CD4-positive, alpha-beta T cell treated with Interleukin-2 at 100 ng/mL for 4 hours (primary cell): ENCODE measurements at regions not wholly inside any gene's neighbourhood (a gene's known extent, or its start where the extent isn't known, plus 50 kb on each side); places are given as distances from the start of the nearest gene placed in this dataset.
"Not testable (repeated sequence)": the region's sequence is repeated elsewhere in the genome, so short reads cannot be mapped to it uniquely, and the experiment has no call there.

Experiments
- DNase-seq: peaks from one replicate; pipeline ENCODE4 v3.0.0-alpha.2; 2020; ENCODE audit warnings: low spot score

DNA sequence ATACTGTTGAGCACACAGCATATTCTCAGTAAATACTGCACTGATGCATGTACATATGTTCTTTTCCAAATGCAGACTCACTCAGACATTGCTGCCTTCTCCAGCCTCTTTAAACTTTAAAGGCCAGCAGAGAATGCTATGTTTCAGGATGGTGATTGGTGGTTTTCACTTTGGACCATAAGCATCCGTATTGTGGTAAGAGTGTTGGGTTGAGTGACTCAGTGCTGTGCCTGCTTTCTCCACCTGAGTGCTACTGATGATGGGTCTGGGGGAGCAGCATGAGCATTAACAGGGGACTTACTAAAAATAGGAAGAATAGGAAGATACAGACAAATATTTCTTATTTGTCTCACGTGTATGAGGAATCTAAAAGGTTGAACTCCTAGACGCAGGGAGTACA, 56.3 kb upstream of the ZNF92 start:
- no peak for DNase-seq

DNA sequence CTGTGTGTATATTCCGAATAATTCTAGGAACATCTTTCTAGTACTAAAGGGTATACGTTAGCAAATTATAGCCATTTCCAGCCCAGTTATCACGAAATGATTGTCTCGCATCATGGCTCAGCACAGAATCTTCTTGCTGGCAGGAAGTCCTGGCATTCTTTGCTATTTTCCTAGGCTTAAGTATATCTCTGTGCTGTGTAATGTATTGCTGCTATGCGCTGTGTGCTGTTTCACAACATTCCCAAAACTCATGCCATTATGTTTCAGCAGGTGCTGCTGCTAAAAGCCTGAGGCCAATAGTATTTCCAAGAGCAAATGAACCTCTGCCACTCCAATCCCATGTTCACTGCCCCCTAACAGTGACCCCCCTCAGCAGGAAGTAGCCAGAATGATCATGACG, 62.9 kb upstream of the ZNF92 start:
- DNase-seq = no peak

DNA sequence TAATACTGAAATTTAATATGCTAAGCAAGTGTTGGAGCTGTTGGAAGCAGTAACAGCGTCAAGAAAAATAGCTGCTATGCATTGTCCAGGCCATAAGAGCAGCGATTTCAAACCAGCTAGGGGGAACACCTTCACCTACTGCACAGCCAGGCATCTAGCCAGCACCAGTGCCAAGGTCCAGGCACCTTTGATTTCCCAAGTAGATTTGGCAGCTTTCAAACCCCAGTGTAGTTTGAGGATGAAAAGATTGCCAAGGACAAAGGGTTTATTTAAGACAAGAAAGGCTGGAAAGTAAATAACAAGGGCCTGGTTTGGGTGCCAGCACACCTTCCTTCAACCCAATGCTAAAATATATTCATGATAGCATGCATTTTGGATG, 65.4 kb upstream of the ZNF92 start:
- no peak for DNase-seq

DNA sequence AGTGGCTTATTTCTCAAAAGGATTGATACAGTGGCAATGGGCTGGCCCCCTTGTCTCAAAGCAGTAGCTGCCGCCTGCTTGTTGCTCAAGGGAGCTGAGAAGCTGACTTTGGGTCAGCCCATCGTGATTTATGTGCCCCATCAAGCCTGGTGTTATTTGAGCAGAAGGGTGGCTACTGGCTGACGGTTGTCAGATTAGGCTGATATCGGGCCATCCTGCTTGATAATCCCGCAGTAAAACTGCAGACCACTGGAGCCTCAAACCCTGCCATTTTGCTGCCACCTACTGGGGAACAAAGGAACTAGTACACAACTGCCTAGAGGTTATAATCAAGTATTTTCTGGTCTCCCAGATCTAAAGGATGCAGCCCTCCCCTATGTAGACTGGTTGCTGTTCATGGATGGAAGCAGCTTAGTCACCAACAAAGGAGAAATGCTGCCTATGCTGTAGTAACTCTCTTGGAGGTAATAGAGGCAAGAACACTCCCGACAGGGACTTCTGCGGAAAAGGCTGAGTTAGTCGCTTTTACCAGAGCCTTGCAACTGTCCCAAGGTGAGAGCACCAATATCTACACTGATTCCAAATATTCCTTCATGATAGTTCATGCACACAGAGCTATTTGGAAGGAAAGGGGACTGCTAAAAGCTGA, 65.9 kb upstream of the ZNF92 start:
- DNase-seq = peak; percentile 55

DNA sequence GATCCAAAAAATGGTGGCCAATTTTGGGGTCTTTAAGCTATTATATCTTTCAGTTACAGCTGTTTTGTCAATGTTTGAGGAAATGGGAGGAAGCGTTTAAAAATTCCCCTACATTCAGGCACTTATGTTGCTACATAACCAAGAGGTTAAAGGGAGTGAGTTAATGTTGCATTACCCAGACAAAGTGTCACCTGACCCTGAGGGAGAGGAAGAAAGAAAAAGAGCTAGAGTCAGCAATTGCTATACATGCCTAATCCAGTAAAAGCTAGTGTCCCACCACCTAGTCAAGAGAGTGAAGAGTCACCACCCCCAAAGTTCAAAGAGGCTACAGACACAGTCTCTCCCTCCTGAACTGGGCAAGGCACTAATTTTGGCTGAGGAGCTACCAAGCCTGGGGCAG, 69.5 kb upstream of the ZNF92 start:
- no peak for DNase-seq

DNA sequence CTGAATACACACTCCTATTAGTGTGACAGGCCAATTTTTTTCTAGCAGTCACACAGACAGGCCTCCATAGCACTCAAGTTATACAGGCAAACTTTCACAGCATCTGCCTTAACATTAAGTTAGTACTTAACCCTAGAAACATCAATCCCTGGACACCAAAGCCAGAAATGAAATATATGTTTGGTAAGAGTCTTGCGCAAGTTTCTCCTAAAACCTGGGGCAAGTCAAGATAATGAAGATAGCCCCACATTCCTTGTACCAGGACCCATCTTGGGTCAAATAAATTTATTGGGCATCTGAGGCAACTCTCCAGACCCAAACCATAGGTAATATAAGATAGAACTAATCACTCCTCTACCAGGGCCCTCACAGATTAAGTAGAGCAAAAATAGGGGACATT, 70.8 kb upstream of the ZNF92 start:
- DNase-seq = no peak

DNA sequence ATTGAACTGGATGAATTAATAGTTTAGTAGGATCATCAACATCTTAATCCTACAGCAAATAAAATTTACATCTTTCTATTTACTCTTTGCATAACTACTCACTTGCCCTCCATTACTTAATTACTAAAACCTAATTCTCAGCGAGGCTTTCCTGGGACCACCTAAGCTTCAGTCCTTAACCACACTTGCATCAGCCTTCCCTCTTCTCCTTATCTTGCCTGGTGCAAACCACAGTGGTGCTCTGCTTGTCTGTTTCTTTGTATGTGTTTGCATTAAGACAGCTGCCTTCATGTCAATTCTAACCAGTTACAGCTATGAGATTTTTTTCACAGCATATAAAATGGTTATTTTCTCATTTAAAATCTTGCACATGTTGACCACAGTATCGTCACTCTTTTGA, 72.6 kb upstream of the ZNF92 start:
- no peak for DNase-seq

DNA sequence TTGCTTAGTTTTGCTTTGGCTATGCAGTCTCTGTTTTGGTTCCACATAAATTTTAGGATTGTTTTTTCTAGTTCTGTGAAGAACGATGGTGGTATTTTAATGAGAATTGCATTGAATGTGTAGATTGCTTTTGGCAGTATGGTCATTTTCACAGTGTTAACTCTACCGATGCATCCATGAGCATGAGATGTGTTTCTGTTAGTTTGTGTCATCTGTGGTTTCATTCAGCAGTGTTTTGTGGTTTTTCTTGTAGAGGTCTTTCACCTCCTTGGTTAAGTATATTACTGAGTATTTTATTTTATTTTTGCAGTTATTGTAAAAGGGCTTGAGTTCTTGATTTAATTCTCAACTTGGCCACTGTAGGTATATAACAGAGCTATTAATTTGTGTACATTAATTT, 78.2 kb upstream of the ZNF92 start:
- no peak for DNase-seq

DNA sequence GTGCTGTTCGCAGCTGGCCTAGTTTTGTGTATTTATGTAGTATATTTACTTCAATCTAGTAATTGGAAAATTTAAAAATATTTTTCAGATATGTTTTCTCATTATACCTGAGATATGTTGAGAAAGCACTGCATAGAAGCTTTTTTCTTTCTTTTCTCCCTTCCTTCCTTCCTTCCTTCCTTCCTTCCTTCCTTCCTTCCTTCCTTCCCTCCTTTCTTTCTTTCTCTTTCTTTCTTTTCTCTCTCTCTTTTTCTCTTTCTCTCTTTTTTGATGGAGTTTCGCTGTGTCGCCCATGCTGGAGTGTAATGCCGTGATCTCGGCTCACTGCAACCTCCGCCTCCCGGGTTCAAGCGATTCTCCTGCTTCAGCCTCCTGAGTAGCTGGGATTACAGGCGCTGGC, 83.3 kb upstream of the ZNF92 start:
- DNase-seq = not testable (repeated sequence)

DNA sequence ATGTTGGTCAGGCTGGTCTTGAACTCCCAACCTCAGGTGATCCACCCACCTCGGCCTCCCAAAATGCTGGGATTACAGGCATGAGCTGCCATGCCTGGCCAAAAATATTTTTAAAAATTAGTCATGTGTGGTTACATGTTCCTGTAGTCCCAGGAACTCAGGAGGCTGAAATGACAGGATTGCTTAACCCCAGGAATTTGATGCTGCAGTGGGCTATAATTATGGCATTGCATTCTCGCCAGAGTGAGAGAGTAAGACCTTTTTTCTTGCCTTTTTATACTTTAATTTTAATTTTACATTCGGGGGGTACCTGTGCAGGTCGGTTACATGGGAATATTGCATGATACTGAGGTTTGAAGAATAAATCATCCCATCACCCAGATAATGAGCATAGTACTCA, 86.6 kb upstream of the ZNF92 start:
- no peak for DNase-seq

DNA sequence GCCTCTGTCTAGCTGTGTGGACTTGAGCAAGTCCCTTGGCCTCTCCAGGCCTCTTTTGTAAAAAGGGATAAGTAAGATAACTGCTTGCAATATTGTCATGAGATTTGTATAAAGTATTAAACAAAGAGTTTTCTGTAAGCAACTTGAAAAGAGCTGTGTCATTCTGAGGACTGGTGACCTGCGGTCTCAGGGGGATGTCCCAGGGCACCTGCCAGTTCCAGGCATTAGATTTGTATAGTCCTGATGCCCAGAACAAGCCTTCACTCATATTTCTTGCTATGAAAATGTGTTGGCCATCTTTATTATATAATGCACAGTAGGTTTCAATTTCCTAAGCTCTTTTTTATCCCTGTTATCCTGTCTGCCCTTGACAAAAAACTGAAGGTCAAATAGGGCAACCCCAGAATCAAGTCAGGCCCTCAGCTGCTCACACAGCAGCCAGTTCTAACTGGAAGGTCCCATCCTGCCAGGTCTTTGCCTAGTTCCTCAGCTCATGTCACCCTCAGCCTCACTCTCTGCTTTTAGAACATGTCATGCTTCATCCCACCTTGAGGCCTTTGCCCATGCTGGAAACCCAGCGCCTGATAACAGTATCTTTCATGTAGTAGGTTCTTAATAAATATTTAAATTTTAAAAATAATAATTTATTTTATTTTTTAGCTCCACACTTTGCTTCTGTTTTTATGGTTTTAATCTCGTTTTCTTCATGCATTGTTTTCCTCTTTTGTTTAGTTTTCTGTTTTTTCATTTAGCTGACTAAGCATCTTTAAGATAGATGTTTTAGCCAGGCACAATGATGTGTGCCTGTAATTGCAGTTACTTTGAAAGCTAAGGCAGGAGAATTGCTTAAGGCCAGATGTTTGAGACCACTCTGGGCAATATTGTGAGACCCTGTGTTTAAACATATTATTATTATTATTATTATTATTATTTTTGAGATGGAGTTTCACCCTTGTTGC, 87.5 kb upstream of the ZNF92 start:
- DNase-seq = no peak

DNA sequence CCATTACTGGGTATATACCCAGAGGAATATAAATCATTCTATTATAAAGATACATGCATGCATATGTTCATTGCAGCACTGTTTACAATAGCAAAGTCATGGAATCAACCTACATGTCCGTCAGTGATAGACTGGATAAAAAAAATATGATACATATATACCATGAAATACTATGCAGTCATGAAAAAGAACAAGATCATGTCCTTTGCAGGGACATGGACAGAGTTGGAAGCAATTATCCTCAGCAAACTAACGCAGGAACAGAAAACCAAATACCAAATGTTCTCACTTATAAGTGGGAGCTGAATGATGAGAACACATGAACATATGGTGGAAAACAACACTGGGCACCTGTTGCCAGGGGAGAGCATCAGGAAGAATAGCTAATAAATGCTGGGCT, 88.4 kb upstream of the ZNF92 start:
- DNase-seq = not testable (repeated sequence)

DNA sequence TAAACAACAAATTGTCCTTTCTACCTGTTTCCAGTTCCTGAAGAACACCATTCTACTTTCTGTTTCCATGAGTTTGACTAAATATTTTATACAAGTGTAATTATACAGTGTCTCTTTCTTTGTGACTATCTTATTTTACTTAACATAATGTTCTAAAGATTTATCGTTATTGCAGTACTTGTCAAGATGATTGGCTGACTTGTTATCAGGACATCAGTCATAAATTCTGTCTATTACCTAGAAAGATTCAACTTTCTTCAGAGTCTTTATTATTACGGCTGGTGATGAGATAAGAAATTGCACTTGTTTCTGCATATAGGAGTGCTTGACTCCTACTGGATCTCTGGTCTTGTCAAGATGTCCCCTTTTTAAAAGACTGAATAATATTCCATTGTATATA, 93.9 kb upstream of the ZNF92 start:
- DNase-seq = no peak

DNA sequence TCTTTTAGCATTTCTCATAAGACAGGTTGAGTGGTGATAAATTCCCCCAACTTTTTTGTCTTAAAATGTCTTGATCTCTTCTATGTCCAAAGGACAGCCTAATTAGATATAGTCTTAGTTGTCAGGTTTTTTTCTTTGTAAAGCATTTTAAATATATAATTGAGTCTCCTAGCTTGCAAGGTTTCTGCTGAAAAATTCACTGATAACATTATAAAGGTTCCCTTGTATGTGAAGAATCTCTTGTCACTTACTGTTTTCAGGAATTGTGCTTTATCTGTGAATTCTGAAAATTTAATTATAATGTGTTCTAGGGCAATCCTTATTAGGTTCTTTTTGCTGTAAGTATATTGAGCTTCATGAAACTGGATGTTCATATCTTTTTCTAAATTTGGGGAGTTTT, 96.8 kb upstream of the ZNF92 start:
- no peak for DNase-seq

DNA sequence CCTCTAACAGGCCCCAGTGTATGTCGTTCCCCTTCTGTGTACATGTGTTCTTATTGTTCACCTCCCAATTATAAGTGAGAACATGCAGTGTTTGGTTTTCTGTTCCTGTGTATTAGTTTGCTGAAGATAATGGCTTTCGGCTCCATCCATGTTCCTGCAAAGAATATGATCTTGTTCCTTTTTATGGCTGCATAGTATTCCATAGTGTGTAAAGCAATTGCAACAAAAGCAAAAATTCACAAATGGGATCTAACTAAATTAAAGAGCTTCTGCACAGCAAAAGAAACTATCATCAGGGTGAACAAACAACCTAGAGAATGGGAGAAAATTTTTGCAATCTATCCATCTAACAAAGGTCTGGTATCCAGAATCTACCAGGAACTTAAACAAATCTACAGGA, 102.2 kb upstream of the ZNF92 start:
- DNase-seq = not testable (repeated sequence)

DNA sequence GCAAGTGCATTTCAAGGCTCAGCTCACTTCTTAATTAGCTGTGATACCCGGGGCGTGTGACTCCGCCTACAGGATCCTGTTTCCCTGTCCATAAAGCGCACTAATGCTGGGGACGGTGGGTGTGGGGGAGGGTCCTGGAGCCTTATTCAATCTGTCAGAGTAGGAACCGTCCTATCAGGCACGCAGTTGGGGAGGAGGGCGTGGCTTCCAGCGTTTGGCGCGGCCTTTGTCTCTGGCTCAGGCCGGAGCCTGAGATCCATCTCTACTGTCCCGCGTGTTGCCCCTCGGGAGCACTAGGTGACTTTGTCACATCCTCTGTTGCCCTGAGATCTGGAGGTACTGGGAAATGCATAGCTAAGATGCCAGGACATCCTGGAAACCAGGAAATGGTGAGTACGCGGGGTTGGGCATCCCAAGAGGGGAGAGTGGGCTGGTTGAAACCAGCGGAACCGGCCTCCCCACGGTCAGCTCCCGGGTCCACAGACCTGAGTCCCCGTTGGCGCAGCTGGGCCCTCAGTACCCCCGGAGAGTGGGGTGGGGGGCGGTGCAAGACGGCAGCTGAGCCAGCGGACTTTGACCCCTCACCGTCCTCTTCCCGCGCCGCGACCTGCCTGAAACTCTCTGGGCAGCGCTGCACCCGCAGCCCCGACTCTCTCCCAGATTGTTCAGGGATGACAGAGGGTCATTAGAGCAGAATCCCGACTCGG, 104.4 kb upstream of the ZNF92 start:
- no peak for DNase-seq

DNA sequence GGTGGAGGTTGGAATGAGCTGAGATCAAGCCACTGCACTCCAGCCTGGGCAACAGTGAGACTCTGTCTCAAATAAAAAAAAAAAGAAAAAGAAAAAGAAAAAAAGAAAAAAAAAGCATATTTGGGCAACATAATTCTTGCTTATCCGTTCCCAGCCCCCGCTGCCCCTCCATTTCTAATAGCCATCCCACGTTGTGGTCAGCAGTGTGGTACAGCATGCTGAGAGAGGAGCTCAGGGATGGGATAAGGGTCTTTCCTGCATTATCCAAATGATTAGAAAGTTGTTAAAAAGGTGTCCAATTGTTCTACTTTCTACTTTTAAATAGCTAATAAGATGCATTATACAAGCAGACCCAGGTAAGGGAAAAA, 104.9 kb upstream of the ZNF92 start:
- DNase-seq = no peak

DNA sequence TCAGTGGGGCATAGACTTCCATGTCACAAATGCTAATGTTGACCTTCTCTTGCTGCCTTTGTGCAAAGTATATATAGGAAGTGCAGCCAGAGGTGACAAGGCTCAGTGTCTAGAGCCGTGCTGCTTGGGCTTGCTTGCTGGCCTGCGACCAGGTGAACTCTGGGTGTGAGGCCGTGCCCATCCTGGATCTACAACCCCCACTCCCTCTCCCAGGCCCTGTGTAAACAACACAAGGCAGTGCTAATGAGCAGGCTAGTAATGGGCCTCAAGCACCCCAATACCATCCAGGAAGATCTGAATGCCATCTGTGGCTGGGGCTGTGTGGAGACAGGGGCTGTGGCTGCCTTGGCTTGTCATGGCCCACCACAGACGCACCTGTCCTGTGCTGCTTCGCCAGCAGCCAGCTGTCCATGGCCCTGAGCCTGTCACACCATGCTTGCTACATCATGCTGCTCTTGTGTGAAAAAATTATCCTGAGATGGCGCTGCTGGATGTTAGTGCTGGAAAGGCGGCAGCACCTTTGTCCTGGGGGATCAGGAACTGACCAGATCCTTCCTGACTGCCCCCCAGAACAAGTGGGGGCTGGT, 107.6 kb upstream of the ZNF92 start:
- no peak for DNase-seq

DNA sequence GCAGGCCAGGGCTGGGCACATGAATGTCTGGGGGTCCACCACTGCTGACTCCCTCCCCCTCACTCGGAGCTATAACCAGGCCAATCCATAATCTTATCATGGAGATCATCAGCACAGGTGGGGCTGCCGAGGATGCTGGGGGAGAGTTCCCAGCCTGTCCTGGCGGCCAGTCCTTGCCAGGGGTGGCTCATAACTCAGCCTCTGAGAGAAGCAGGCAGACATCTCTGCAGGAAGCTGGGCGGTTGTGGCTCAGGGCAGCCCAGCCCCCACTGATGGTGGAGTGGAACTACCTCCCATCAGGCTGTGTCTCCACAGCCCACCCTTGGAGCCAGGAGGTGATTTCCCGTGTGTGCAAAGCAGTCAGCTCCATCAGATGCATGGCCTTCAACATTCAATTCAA, 109.4 kb upstream of the ZNF92 start:
- no peak for DNase-seq

DNA sequence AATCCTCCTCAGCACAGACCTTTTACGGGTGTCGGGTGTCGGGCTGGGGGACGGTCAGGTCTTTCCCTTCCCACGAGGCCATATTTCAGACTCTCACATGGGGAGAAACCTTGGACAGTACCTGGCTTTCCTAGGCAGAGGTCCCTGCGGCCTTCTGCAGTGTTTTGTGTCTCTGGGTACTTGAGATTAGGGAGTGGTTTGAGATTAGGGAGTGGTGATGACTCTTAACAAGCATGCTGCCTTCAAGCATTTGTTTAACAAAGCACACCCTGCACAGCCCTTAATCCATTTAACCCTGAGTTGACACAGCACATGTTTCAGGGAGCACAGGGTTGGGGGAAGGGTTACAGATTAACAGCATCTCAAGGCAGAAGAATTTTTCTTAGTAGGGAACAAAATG, 113.0 kb upstream of the ZNF92 start:
- not testable (repeated sequence) for DNase-seq

DNA sequence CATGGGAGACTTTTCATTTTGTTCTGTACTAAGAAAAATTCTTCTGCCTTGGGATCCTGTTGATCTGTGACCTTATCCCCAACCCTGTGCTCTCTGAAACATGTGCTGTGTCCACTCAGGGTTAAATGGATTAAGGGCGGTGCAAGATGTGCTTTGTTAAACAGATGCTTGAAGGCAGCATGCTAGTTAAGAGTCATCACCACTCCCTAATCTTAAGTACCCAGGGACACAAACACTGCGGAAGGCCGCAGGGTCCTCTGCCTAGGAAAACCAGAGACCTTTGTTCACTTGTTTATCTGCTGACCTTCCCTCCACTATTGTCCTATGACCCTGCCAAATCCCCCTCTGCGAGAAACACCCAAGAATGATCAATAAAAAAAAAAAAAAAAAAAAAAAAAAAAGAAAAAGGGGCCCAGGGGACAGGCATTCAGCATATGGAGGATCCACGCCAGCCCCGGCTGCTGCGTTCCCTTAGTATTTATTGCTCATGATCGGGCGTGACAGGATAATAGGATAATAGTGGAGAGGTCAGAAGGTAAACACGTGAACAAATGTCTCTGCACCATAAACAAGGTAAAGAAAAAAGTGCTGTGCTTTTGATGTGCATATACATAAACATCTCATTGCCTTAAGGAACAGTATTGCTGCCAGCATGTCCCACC, 113.7 kb upstream of the ZNF92 start:
- DNase-seq = not testable (repeated sequence)

DNA sequence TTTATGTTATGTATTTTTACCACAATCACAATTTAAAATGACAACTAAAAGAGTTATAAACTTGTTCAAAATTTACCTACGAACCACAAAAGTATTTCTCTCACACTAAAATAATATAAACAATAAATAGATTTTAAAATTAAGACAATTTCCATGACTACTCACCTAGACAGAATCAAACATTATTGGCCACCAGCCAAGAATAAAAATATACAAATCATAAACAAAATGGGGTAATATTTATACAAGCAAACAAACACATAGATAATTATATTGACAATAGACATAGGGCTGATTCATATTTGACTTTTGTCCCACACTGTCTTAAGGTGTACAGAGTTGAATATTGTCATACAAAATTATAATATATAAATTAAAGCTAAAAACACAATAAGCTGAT, 119.6 kb upstream of the ZNF92 start:
- DNase-seq = no peak
